SU-DHL-6 (cell line): ENCODE measurements at regions not wholly inside any gene's neighbourhood (a gene's known extent, or its start where the extent isn't known, plus 50 kb on each side); places are given as distances from the start of the nearest gene placed in this dataset.

Experiments
- H2AFZ ChIP-seq: fragments of 200-600 bp; sonication (generic); 2 replicates; pipeline ENCODE4 v1.6.1; 2014; ENCODE audit warnings: low read depth, mild to moderate bottlenecking, moderate library complexity, mixed read lengths, antibody characterized with exemption, low read length; ENCODE audit not compliant: severe bottlenecking
- H3F3A ChIP-seq: fragments of 200-600 bp; shearing (Covaris generic); 2 replicates; pipeline ENCODE4 v1.6.0; 2016; ENCODE audit warnings: antibody characterized with exemption, mild to moderate bottlenecking; ENCODE audit not compliant: insufficient read depth
- H3K27ac ChIP-seq: fragments of 200-600 bp; sonication (generic); 2 replicates; pipeline ENCODE4 v1.5.1; 2016; ENCODE audit warnings: low read depth, mild to moderate bottlenecking, low read length, moderate library complexity, mixed read lengths
- H3K27me3 ChIP-seq: fragments of 200-600 bp; sonication (generic), shearing (Covaris generic); 2 replicates; pipeline ENCODE4 v1.6.0; 2014; ENCODE audit warnings: mild to moderate bottlenecking, low read length
- H3K36me3 ChIP-seq: fragments of 200-600 bp; sonication (generic); 2 replicates; pipeline ENCODE4 v1.6.1; 2014; ENCODE audit warnings: mild to moderate bottlenecking, low read length, mixed read lengths
- H3K4me2 ChIP-seq: fragments of 300-600, 200-600 bp; shearing (Covaris generic), sonication (generic); 2 replicates; pipeline ENCODE4 v1.6.0; 2014; ENCODE audit warnings: low read length, low read depth, mild to moderate bottlenecking; ENCODE audit not compliant: poor library complexity, severe bottlenecking
- H3K4me3 ChIP-seq: fragments of 200-600 bp; sonication (generic); 2 replicates; pipeline ENCODE4 v1.5.1; 2014; ENCODE audit warnings: antibody characterized with exemption, low read length, mild to moderate bottlenecking, mixed read lengths; ENCODE audit not compliant: insufficient read depth, poor library complexity, severe bottlenecking
- H3K79me2 ChIP-seq: fragments of 200-600 bp; sonication (generic); 2 replicates; pipeline ENCODE4 v1.6.1; 2014; ENCODE audit warnings: mild to moderate bottlenecking, low read length, moderate library complexity; ENCODE audit not compliant: insufficient read depth
- H3K9ac ChIP-seq: fragments of 200-600 bp; sonication (generic); 2 replicates; pipeline ENCODE4 v1.7.0; 2014; ENCODE audit warnings: mild to moderate bottlenecking, low read length
- H3K9me2 ChIP-seq: fragments of 200-600 bp; sonication (generic); replicated peaks from 2 replicates; pipeline ENCODE4 v1.6.1; 2014; ENCODE audit warnings: low read length; ENCODE audit not compliant: insufficient read depth
- H3K9me3 ChIP-seq: fragments of 200-600 bp; sonication (generic); 2 replicates; pipeline ENCODE4 v1.6.1; 2014; ENCODE audit warnings: low read length, mixed read lengths; ENCODE audit not compliant: insufficient read depth
- H4K20me1 ChIP-seq: fragments of 200-600 bp; sonication (generic); 2 replicates; pipeline ENCODE4 v1.6.1; 2014; ENCODE audit warnings: low read depth, mild to moderate bottlenecking, antibody characterized with exemption, low read length, moderate library complexity, mixed read lengths
- CTCF ChIP-seq: fragments of 200-600 bp; sonication (generic); IDR thresholded peaks from one replicate; pipeline ENCODE4 v1.5.1; 2017; ENCODE audit warnings: antibody characterized with exemption, mild to moderate bottlenecking, low read length, moderate library complexity; ENCODE audit not compliant: insufficient read depth, poor library complexity, severe bottlenecking
- EZH2phosphoT487 ChIP-seq: fragments of 200-600 bp; sonication (generic), shearing (Covaris generic); conservative IDR thresholded peaks from 2 replicates; pipeline ENCODE4 v1.6.1; 2018; ENCODE audit warnings: mild to moderate bottlenecking, antibody characterized with exemption, low read length, moderate library complexity, mixed read lengths

- H3K4me2 ChIP-seq: no peak overlapping the region
- no peaks in the 10 kb centered on the region for H3K9me3 ChIP-seq
- no peaks in the 10 kb centered on the region for H3K79me2 ChIP-seq
- no peaks in the 10 kb centered on the region for H3K9me2 ChIP-seq
- H3K27ac ChIP-seq: no peak overlapping the region
- H3K4me3 ChIP-seq: no peak overlapping the region
- H3K27me3 ChIP-seq: no peaks in the 10 kb centered on the region
- no peaks in the 10 kb centered on the region for H3K36me3 ChIP-seq
- H4K20me1 ChIP-seq: no peaks in the 10 kb centered on the region
- no peaks in the 10 kb centered on the region for H3F3A ChIP-seq
- no peak overlapping the region for H3K9ac ChIP-seq
- TF ChIP-seq EZH2phosphoT487 (no peak), CTCF (no peak)
- H2AFZ ChIP-seq: no peak overlapping the region
Measured at GRCh38 chr3:177515786-177516157, 318.5 kb upstream of the TBL1XR1 start.

GRCh38 chr3:177516158-177517011 is 319.1 kb upstream of the TBL1XR1 start:
- H3K9ac ChIP-seq: no peak overlapping the region
- no peak overlapping the region for H3K4me2 ChIP-seq
- H3K79me2 ChIP-seq: no peaks in the 10 kb centered on the region
- H3K36me3 ChIP-seq: no peaks in the 10 kb centered on the region
- no peak for TF ChIP-seq EZH2phosphoT487
- no peak for TF ChIP-seq CTCF
- no peak overlapping the region for H2AFZ ChIP-seq
- no peaks in the 10 kb centered on the region for H3F3A ChIP-seq
- H3K27me3 ChIP-seq: no peaks in the 10 kb centered on the region
- no peak overlapping the region for H3K4me3 ChIP-seq
- no peak overlapping the region for H3K27ac ChIP-seq
- no peaks in the 10 kb centered on the region for H3K9me3 ChIP-seq
- no peaks in the 10 kb centered on the region for H3K9me2 ChIP-seq
- no peaks in the 10 kb centered on the region for H4K20me1 ChIP-seq

DNA sequence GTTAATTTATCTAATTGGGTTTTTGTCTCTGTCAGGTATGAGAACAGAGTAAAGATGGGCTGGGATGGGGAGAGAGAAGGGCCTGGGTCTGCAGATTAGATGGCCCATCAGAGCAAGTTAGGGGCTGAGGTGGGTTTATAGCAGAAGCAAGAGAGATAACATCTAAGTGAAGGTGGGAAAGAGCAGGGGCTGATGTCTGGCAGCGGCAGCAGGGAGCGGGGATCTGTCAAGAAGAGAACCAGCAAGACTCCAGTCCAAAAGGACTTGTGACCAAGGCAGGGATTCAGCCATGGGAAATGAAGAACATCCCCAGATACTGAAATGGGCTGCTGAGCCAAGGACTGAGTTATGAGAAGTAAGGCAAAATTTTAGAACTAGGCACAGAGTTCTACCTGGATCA is 320.6 kb upstream of the TBL1XR1 start:
- H3K36me3 ChIP-seq: no peaks in the 10 kb centered on the region
- no peak for TF ChIP-seq CTCF
- TF ChIP-seq EZH2phosphoT487: no peak
- H3K27ac ChIP-seq: no peak overlapping the region
- no peak overlapping the region for H3K4me2 ChIP-seq
- no peaks in the 10 kb centered on the region for H3K9me3 ChIP-seq
- H3K4me3 ChIP-seq: no peak overlapping the region
- no peaks in the 10 kb centered on the region for H3K27me3 ChIP-seq
- no peaks in the 10 kb centered on the region for H3K9me2 ChIP-seq
- H2AFZ ChIP-seq: no peak overlapping the region
- no peak overlapping the region for H3K9ac ChIP-seq
- no peaks in the 10 kb centered on the region for H4K20me1 ChIP-seq
- no peaks in the 10 kb centered on the region for H3K79me2 ChIP-seq
- no peaks in the 10 kb centered on the region for H3F3A ChIP-seq
